Breast epithelium (tissue), 4 donors: ENCODE measurements at regions not wholly inside any gene's neighbourhood (a gene's known extent, or its start where the extent isn't known, plus 50 kb on each side); places are given as distances from the start of the nearest gene placed in this dataset.

ENCODE experiments used
- DNase-seq, 2 donors: peaks; one replicate each; pipeline ENCODE4 v3.0.0-alpha.2; 2019; ENCODE audit warnings: low spot score in 2 of 2
- H3K27ac ChIP-seq, 2 donors: fragments of 200-600 bp; sonication (generic) in 1 of 2; one replicate each; pipeline ENCODE4 v1.5.1; 2016 to 2019; ENCODE audit warnings: mild to moderate bottlenecking in 1 of 2
- H3K27me3 ChIP-seq, 2 donors: fragments of 200-600 bp; sonication (generic) in 1 of 2; one replicate each; pipeline versions ENCODE4 v1.5.1 to v1.6.0; 2017 to 2019; ENCODE audit warnings: control low read depth in 1 of 2, mild to moderate bottlenecking in 1 of 2
- H3K36me3 ChIP-seq: fragments of 200-600 bp; one replicate; pipeline ENCODE4 v1.5.1; 2019
- H3K4me1 ChIP-seq, 2 donors: fragments of 200-600 bp; sonication (generic); one replicate each; pipeline ENCODE4 v1.5.1; 2016 to 2019; ENCODE audit warnings: control low read depth in 1 of 2
- H3K4me3 ChIP-seq, 3 donors: fragments of 200-600 bp; sonication (generic); 1 replicate in 2 of 3; 2 replicates in 1 of 3; pipeline ENCODE4 v1.5.1; 2016 to 2019; ENCODE audit warnings: mild to moderate bottlenecking in 3 of 3, moderate library complexity in 2 of 3
- H3K9me3 ChIP-seq, 2 donors: fragments of 200-600 bp; sonication (generic) in 1 of 2; one replicate each; pipeline ENCODE4 v1.5.1; 2016 to 2019; ENCODE audit warnings: control low read depth in 1 of 2
- POLR2A ChIP-seq: fragments of 450-650 bp; IDR thresholded peaks from one replicate; pipeline ENCODE4 v1.6.1; 2016; ENCODE audit warnings: antibody characterized with exemption, mild to moderate bottlenecking, moderate library complexity
- POLR2AphosphoS5 ChIP-seq, 3 donors: sonication (generic); formaldehyde crosslinking; IDR thresholded peaks; one replicate each; pipeline ENCODE4 v1.6.1; 2017; ENCODE audit warnings: antibody characterized with exemption in 3 of 3
- intact Hi-C: fragments of 100-400 bp; cut with DNase I; formaldehyde crosslinking; loops from one replicate; pipeline ENCODE4 v1.15.1; 2023; ENCODE audit warnings: low total_unique reads
- TF ChIP-seq, protein P1 (sequence below), 3 donors: fragments of 450-650 bp; IDR thresholded peaks; one replicate each; pipeline ENCODE4 v1.5.1; 2016 to 2017; ENCODE audit warnings: antibody characterized with exemption in 3 of 3, mild to moderate bottlenecking in 3 of 3, moderate library complexity in 3 of 3

DNA sequence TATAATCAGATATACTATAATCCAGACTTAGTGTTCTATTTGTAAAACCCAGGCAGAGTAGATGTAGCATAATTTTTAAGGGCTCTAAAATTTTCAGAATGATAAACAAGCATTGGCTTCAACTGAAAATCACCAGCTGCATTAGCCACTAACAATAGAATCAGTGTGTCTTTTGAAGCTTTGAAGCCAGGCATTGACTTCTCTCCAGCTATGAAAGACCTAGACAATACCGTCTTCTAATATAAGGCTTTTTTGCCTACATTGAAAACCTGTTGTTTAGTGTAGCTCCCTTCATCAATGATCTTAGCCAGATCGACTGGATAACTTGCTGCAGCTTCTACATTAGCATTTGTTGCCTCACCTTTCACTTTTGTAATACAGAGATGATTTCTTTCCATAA lies 1877.3 kb upstream of the ACO1 start:
- no peak for DNase-seq
- H3K9me3 ChIP-seq, result no peaks in the 10 kb centered on the region
- no peak for TF ChIP-seq POLR2AphosphoS5 (IDR thresholded peaks at IDR 0.05)
- TF ChIP-seq, protein P1, sequence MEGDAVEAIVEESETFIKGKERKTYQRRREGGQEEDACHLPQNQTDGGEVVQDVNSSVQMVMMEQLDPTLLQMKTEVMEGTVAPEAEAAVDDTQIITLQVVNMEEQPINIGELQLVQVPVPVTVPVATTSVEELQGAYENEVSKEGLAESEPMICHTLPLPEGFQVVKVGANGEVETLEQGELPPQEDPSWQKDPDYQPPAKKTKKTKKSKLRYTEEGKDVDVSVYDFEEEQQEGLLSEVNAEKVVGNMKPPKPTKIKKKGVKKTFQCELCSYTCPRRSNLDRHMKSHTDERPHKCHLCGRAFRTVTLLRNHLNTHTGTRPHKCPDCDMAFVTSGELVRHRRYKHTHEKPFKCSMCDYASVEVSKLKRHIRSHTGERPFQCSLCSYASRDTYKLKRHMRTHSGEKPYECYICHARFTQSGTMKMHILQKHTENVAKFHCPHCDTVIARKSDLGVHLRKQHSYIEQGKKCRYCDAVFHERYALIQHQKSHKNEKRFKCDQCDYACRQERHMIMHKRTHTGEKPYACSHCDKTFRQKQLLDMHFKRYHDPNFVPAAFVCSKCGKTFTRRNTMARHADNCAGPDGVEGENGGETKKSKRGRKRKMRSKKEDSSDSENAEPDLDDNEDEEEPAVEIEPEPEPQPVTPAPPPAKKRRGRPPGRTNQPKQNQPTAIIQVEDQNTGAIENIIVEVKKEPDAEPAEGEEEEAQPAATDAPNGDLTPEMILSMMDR (IDR thresholded peaks at IDR 0.05), result no peak
- no peak for TF ChIP-seq POLR2A

DNA sequence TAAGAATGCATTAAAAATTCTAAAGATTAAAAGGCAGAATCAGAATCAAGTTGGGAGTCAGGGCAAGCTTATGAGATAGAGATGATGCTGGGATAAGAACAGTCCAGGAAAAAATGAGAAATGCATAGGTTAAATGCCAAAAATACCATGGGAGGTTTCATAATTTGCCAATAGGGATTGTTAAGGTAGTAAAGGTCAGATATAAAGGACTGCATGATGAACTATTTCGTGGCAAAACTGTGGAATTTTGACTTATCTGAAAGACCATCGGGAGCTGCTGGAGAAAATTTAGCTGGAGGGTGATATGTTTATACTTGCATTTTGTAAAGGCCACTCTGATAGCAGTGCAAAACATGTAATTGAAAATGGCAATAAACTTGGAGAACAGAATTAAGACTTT lies 1872.8 kb upstream of the ACO1 start:
- no peak for DNase-seq
- Histone ChIP-seq H3K27ac (no peak overlapping the region), H3K27me3 (no peaks in the 10 kb centered on the region), H3K4me1 (no peaks in the 10 kb centered on the region), H3K9me3 (peaks cover 0 to 3% of the 10 kb centered on the region in 2 donors), H3K4me3 (no peak overlapping the region), H3K36me3 (no peaks in the 10 kb centered on the region)
- intact Hi-C loops, result no loop called here
- TF ChIP-seq POLR2A (no peak), POLR2AphosphoS5 (IDR thresholded peaks at IDR 0.05) (no peak)
- TF ChIP-seq, protein P1 (IDR thresholded peaks at IDR 0.05), result no peak

More for the DNA sequence above, 1877.3 kb upstream of the ACO1 start:
- H3K4me1 ChIP-seq, result no peaks in the 10 kb centered on the region
- intact Hi-C loops, result no loop called here
- H3K27ac ChIP-seq, result no peak overlapping the region
- no peaks in the 10 kb centered on the region for H3K27me3 ChIP-seq
- H3K36me3 ChIP-seq, result no peaks in the 10 kb centered on the region
- no peak overlapping the region for H3K4me3 ChIP-seq

- H3K9me3 ChIP-seq, result peaks cover 0 to 3% of the 10 kb centered on the region in 2 donors
- H3K36me3 ChIP-seq, result no peaks in the 10 kb centered on the region
- no peak for DNase-seq
- H3K4me3 ChIP-seq, result no peak overlapping the region
- no peaks in the 10 kb centered on the region for H3K4me1 ChIP-seq
- no peak overlapping the region for H3K27ac ChIP-seq
- TF ChIP-seq, protein P1 (IDR thresholded peaks at IDR 0.05), result no peak
- TF ChIP-seq POLR2AphosphoS5 (IDR thresholded peaks at IDR 0.05), result no peak
- TF ChIP-seq POLR2A, result no peak
- intact Hi-C loops, result no loop called here
- no peaks in the 10 kb centered on the region for H3K27me3 ChIP-seq
These were observed 1865.3 kb upstream of the ACO1 start for GRCh38 chr9:30519166-30519565.

GRCh38 chr9:30519756-30520155 lies 1864.7 kb upstream of the ACO1 start:
- Histone ChIP-seq H3K27me3 (no peaks in the 10 kb centered on the region), H3K36me3 (no peaks in the 10 kb centered on the region), H3K9me3 (peaks cover 0 to 2% of the 10 kb centered on the region in 2 donors), H3K4me3 (no peak overlapping the region), H3K4me1 (no peaks in the 10 kb centered on the region), H3K27ac (no peak overlapping the region)
- DNase-seq, result no peak
- no peak for TF ChIP-seq POLR2A
- TF ChIP-seq, protein P1 (IDR thresholded peaks at IDR 0.05), result no peak
- no peak for TF ChIP-seq POLR2AphosphoS5 (IDR thresholded peaks at IDR 0.05)
- intact Hi-C loops, result no loop called here

DNA sequence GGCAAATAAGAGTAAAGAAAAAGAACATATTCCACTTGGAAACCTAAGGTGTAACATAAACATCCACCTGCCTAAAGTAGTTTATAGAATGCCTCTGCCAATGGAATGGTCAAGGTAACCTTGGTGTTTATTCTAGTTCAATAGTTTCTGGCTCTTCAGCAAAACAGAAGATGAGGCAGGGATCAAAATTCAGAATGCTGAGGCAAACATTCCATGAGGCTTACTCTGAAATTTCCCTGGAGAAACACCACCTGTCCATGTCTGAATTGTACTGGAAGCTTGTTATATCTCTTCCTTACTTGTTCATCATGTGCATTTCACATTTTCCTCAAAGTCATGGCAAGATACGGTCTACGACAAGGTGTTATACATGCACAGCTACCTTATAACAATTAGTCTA lies 1862.4 kb upstream of the ACO1 start:
- intact Hi-C loops, result no loop called here
- DNase-seq, result no peak
- H3K9me3 ChIP-seq, result no peaks in the 10 kb centered on the region

More for the DNA sequence above, 1862.4 kb upstream of the ACO1 start:
- H3K36me3 ChIP-seq, result no peaks in the 10 kb centered on the region
- H3K27ac ChIP-seq, result no peak overlapping the region
- H3K4me1 ChIP-seq, result no peaks in the 10 kb centered on the region
- no peak overlapping the region for H3K4me3 ChIP-seq
- H3K27me3 ChIP-seq, result no peaks in the 10 kb centered on the region
- TF ChIP-seq POLR2A, result no peak
- no peak for TF ChIP-seq POLR2AphosphoS5 (IDR thresholded peaks at IDR 0.05)
- TF ChIP-seq, protein P1 (IDR thresholded peaks at IDR 0.05), result no peak
